GM23338 (cell line): ENCODE measurements at regions not wholly inside any gene's neighbourhood (a gene's known extent, or its start where the extent isn't known, plus 50 kb on each side); places are given as distances from the start of the nearest gene placed in this dataset.

ENCODE experiments used
- CTCF ChIP-seq, 2 experiments: fragments of 200-600 bp in 1 of 2; sonication (generic) in 1 of 2; conservative IDR thresholded peaks; 2 replicates each; pipeline versions ENCODE4 v1.5.1 to v1.6.1; 2016 to 2017; ENCODE audit warnings: antibody characterized with exemption in 2 of 2, low read depth in 2 of 2, mild to moderate bottlenecking in 2 of 2, moderate library complexity in 1 of 2
- EZH2 ChIP-seq: fragments of 200-600 bp; sonication (generic); IDR thresholded peaks from one replicate; pipeline ENCODE4 v1.8.0; 2017; ENCODE audit warnings: antibody characterized with exemption, mild to moderate bottlenecking, low read depth; ENCODE audit not compliant: unreplicated experiment
- EZH2phosphoT487 ChIP-seq: fragments of 200-600 bp; sonication (generic); IDR thresholded peaks from one replicate; pipeline ENCODE4 v1.8.1; 2018; ENCODE audit warnings: antibody characterized with exemption; ENCODE audit not compliant: unreplicated experiment
- POLR2AphosphoS5 ChIP-seq: IDR thresholded peaks from 2 replicates; pipeline ENCODE4 v1.6.1; 2016; ENCODE audit warnings: antibody characterized with exemption, low read depth
- ZNF114 ChIP-seq: fragments of 250-450 bp; sonication (Bioruptor Pico); IDR thresholded peaks from 2 replicates; pipeline ENCODE4 v1.5.0; 2020; ENCODE audit warnings: mild to moderate bottlenecking, moderate library complexity

GRCh38 chr11:105201166-105201565, 61.6 kb upstream of the CARD18 start:
- TF ChIP-seq POLR2AphosphoS5 (no peak), CTCF (conservative IDR thresholded peaks at IDR 0.05; ENCODE audit: low read depth in 2 of 2) (no peak), EZH2 (no peak), ZNF114 (CRISPR knock-in tag) (no peak), EZH2phosphoT487 (no peak)
